ENCODE measurements at regions not wholly inside any gene's neighbourhood (a gene's known extent, or its start where the extent isn't known, plus 50 kb on each side); places are given as distances from the start of the nearest gene placed in this dataset.

DNA sequence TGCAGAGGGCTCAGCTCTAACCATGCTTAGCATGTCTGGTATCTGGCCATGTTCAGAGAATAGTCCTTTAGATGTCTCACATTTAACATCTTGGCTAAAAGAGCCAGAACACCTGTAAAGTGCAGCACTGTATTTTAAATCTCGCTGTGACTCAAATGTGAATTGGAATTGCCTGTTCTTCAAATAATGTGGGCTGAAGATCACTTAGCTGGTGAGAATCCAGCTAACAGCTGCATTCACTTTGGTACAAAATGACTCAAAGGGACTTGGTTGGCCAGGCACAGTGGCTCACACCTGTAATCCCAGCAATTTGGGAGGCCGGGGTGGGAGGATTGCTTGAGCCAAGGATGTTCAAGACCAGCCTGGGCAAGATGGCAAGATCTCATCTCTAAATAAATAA lies 63.5 kb upstream of the PLAC8 start:
- TF ChIP-seq ZFP30 (CRISPR knock-in tag; IDR thresholded peaks at IDR 0.05) = no peak
- TF ChIP-seq RARB (CRISPR knock-in tag; IDR thresholded peaks at IDR 0.05) = no peak
- TF ChIP-seq ARNTL (CRISPR knock-in tag; IDR thresholded peaks at IDR 0.05; ENCODE audit: borderline replicate concordance, low read depth) = no peak
- no peak for TF ChIP-seq OSR1 (CRISPR knock-in tag; IDR thresholded peaks at IDR 0.05)
- TF ChIP-seq, protein P1, sequence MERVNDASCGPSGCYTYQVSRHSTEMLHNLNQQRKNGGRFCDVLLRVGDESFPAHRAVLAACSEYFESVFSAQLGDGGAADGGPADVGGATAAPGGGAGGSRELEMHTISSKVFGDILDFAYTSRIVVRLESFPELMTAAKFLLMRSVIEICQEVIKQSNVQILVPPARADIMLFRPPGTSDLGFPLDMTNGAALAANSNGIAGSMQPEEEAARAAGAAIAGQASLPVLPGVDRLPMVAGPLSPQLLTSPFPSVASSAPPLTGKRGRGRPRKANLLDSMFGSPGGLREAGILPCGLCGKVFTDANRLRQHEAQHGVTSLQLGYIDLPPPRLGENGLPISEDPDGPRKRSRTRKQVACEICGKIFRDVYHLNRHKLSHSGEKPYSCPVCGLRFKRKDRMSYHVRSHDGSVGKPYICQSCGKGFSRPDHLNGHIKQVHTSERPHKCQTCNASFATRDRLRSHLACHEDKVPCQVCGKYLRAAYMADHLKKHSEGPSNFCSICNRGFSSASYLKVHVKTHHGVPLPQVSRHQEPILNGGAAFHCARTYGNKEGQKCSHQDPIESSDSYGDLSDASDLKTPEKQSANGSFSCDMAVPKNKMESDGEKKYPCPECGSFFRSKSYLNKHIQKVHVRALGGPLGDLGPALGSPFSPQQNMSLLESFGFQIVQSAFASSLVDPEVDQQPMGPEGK (CRISPR knock-in tag; IDR thresholded peaks at IDR 0.05; ENCODE audit: borderline replicate concordance) = no peak
- no peak for TF ChIP-seq ZFP3 (CRISPR knock-in tag; IDR thresholded peaks at IDR 0.05)
